ENCODE measurements at regions not wholly inside any gene's neighbourhood (a gene's known extent, or its start where the extent isn't known, plus 50 kb on each side); places are given as distances from the start of the nearest gene placed in this dataset.

- H3K23me2 ChIP-seq (ENCODE audit: insufficient read length, low read depth, low read length, poor library complexity, severe bottlenecking): no peaks in the 10 kb centered on the region
- Mint-ChIP-seq H3K4me1 (peaks cover 35% of the 10 kb centered on the region in 2 experiments), H3K4me3 (no peak overlapping the region), H3K36me3 (ENCODE audit: insufficient read depth in 1 of 3, low read depth in 3 of 3) (no peaks in the 10 kb centered on the region; a peak in 1 of 7 replicates), H3K27me3 (ENCODE audit: low read depth) (peaks cover 3% of the 10 kb centered on the region), H3K9me3 (no peaks in the 10 kb centered on the region; a peak in 2 of 5 replicates), H3K27ac (peak overlapping the region in 1 of 3 experiments; percentile 59; a peak in 1 of 7 replicates)
- no peak overlapping the region for H3K56ac ChIP-seq (ENCODE audit: insufficient read length, low read depth, low read length)
- no peak overlapping the region for H2AK5ac ChIP-seq (ENCODE audit: insufficient read length, low read length)
- no peaks in the 10 kb centered on the region for H4K20me1 ChIP-seq (ENCODE audit: control insufficient read depth, insufficient read depth, insufficient read length)
- H3K18ac ChIP-seq (ENCODE audit: insufficient read length, low read depth, low read length): no peak overlapping the region
- WGBS (ENCODE audit: extremely low coverage, insufficient read length, low lambda C conversion rate): no CpG with 5 or more reads among the region's 7 CpGs
- no peak overlapping the region for H4K91ac ChIP-seq (ENCODE audit: insufficient read length, low read depth, low read length)
- TF ChIP-seq CTCF (conservative IDR thresholded peaks at IDR 0.05): no peak
- H2AFZ ChIP-seq (ENCODE audit: low read length): no peak overlapping the region
- H3K4me1 ChIP-seq (ENCODE audit: insufficient read depth, low read length): peaks cover 4% of the 10 kb centered on the region; the same call in 1 of the 2 replicates
- H4K5ac ChIP-seq (ENCODE audit: insufficient read length, low read depth, low read length): no peak overlapping the region
- H3K4ac ChIP-seq (ENCODE audit: low read depth, low read length): no peak overlapping the region
- H3K9me3 ChIP-seq (ENCODE audit: control insufficient read depth, low read depth, low read length): no peaks in the 10 kb centered on the region
- no peak for DNase-seq
- no peak overlapping the region for H3K9ac ChIP-seq (ENCODE audit: extremely low read depth, insufficient read length, low read length)
- no peak overlapping the region for H3K23ac ChIP-seq (ENCODE audit: insufficient read length, low read depth, low read length)
- no peak overlapping the region for H4K8ac ChIP-seq (replicated peaks; ENCODE audit: insufficient read length, low read depth, low read length)
- H3K27me3 ChIP-seq (ENCODE audit: insufficient read depth, low read length): peaks cover 6% of the 10 kb centered on the region; the same call in 1 of the 2 replicates
- no peak overlapping the region for H3K14ac ChIP-seq (ENCODE audit: insufficient read depth, low read length)
- no peak overlapping the region for H2BK15ac ChIP-seq (ENCODE audit: low read depth, low read length)
- H3T11ph ChIP-seq (ENCODE audit: low read length): no peak overlapping the region
- H3K79me2 ChIP-seq (ENCODE audit: insufficient read depth, low read length): no peaks in the 10 kb centered on the region
- H2BK12ac ChIP-seq (ENCODE audit: insufficient read length, low read depth, low read length): no peak overlapping the region
- H2BK120ac ChIP-seq (ENCODE audit: low read depth, low read length, poor library complexity, severe bottlenecking): no peak overlapping the region
- no peaks in the 10 kb centered on the region for H3K79me1 ChIP-seq (ENCODE audit: insufficient read depth, low read depth, low read length, poor library complexity, severe bottlenecking)
- no peak overlapping the region for H3K4me2 ChIP-seq (ENCODE audit: insufficient read depth, insufficient read length, low read length)
- H2BK5ac ChIP-seq (ENCODE audit: insufficient read length, low read length): no peak overlapping the region
- H3K27ac ChIP-seq (ENCODE audit: insufficient read length, low read depth, low read length): no peak overlapping the region
- no peak overlapping the region for H2BK20ac ChIP-seq (ENCODE audit: low read depth, low read length, poor library complexity, severe bottlenecking)
These were observed 101.9 kb downstream of the TFAP2C start for GRCh38 chr20:56730996-56731395.
